ENCODE measurements at regions not wholly inside any gene's neighbourhood (a gene's known extent, or its start where the extent isn't known, plus 50 kb on each side); places are given as distances from the start of the nearest gene placed in this dataset.

DNA sequence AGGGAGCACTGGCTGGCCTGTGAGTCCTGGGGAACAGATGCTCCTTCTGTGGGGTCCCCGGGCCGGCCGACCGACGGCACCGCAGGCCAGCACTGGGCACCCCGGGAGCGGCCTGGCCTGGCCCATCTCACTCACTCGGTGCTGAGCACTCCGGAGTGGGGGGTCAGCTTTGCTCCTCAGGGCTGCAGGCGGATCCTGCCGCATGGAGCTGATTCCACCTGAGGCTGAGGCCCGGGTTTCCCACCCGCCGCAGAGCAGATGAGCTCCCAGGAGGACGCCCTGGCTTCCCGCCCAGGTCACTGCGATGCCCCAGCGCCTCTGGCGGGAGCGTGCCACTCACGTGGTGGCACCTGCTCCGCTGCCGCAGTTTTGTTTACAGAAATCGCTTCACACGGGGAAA, 418.6 kb downstream of the GALR1 start:
- no peak for TF ChIP-seq POLR2A (IDR thresholded peaks at IDR 0.05; ENCODE audit: low read length)
- no peak for TF ChIP-seq GATA1 (IDR thresholded peaks at IDR 0.05; ENCODE audit: low read depth, low read length)

Data from erythroblast (primary cell).